ENCODE measurements at regions not wholly inside any gene's neighbourhood (a gene's known extent, or its start where the extent isn't known, plus 50 kb on each side); places are given as distances from the start of the nearest gene placed in this dataset.
"Not testable (repeated sequence)": the region's sequence is repeated elsewhere in the genome, so short reads cannot be mapped to it uniquely, and the experiment has no call there.

- DNase-seq (ENCODE audit: low read depth in 3 of 3, low spot score in 1 of 3) = no peak
Measured at GRCh38 chr2:239729681-239730566, 295.2 kb downstream of the NDUFA10 start.

GRCh38 chr2:239729151-239729550, 296.0 kb downstream of the NDUFA10 start:
- no peak for DNase-seq (ENCODE audit: low read depth in 3 of 3, low spot score in 1 of 3)

GRCh38 chr2:239728751-239729150, 296.4 kb downstream of the NDUFA10 start:
- DNase-seq (ENCODE audit: low read depth in 3 of 3, low spot score in 1 of 3) = no peak

GRCh38 chr2:239727776-239728600, 297.2 kb downstream of the NDUFA10 start:
- no peak for DNase-seq (ENCODE audit: low read depth in 3 of 3, low spot score in 1 of 3)

- DNase-seq (ENCODE audit: low read depth in 3 of 3, low spot score in 1 of 3) = no peak
Measured at GRCh38 chr2:239727182-239727775, 297.9 kb downstream of the NDUFA10 start.

GRCh38 chr2:239726631-239727181, 298.4 kb downstream of the NDUFA10 start:
- no peak for DNase-seq (ENCODE audit: low read depth in 3 of 3, low spot score in 1 of 3)

DNA sequence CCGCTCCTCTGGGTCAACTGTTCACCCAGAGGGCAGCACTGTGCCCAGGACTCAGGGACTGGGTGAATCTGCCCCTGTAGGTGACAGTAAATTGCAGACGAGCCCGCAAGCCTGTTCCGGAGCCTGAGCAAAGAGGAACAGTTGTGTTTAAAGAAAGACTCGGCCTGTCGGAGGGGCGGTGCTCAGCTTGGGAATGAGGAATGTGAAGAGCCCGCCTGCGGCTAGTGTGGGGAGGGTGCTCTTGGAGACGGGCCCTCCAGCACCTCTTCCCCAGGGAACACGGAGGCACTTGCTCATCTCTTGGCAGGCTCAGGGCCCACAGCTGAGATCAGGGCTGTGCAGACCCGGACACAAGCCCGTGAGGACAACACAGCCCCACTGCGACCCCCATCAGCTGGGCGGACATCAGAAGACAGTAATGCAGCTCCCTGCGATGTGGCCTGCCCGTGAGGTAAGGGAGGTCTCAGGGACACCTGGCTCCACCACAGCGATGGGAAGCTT, 299.0 kb downstream of the NDUFA10 start:
- DNase-seq (ENCODE audit: low read depth in 3 of 3, low spot score in 1 of 3) = no peak

- DNase-seq (ENCODE audit: low read depth in 3 of 3, low spot score in 1 of 3) = no peak
Measured at GRCh38 chr2:239725551-239725890, 299.6 kb downstream of the NDUFA10 start.

GRCh38 chr2:239724851-239725550, 300.1 kb downstream of the NDUFA10 start:
- no peak for DNase-seq (ENCODE audit: low read depth in 3 of 3, low spot score in 1 of 3)

DNA sequence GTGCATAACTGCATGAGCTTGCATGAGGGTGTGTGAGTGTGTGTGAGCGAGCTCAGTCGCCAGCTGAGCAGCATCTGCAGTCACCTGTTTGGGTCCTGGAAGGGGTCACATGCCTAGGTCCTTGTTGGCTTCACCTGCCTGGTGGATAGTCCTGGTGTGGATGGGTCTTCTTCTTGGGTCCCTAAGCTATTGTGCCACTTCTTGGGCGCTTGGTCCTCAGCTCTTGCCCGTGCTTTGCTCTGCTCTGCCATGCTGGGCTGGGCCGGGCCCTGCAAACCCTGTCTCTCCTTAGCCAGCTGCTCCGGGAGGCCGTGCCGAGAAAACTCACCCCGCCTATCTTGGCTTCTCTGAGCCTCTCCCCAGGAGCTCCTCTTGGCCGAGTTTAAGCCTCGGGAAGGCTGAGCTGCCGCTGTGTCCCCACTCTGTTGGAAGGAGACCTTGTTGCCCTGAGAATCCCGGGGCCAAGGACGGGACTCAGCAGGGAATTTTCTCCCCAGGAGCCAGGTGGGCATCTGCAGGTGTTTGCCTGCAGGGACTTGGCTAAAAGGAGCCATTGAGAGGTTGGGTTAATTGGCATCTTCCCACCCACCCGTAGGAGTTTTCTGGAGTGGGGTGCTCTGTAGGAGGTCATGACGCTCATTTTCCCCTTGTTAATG, 300.8 kb downstream of the NDUFA10 start:
- no peak for DNase-seq (ENCODE audit: low read depth in 3 of 3, low spot score in 1 of 3)

- no peak for DNase-seq (ENCODE audit: low read depth in 3 of 3, low spot score in 1 of 3)
Measured at GRCh38 chr2:239723486-239724193, 301.5 kb downstream of the NDUFA10 start.

- no peak for DNase-seq (ENCODE audit: low read depth in 3 of 3, low spot score in 1 of 3)
Measured at GRCh38 chr2:239722760-239723470, 302.2 kb downstream of the NDUFA10 start.

DNA sequence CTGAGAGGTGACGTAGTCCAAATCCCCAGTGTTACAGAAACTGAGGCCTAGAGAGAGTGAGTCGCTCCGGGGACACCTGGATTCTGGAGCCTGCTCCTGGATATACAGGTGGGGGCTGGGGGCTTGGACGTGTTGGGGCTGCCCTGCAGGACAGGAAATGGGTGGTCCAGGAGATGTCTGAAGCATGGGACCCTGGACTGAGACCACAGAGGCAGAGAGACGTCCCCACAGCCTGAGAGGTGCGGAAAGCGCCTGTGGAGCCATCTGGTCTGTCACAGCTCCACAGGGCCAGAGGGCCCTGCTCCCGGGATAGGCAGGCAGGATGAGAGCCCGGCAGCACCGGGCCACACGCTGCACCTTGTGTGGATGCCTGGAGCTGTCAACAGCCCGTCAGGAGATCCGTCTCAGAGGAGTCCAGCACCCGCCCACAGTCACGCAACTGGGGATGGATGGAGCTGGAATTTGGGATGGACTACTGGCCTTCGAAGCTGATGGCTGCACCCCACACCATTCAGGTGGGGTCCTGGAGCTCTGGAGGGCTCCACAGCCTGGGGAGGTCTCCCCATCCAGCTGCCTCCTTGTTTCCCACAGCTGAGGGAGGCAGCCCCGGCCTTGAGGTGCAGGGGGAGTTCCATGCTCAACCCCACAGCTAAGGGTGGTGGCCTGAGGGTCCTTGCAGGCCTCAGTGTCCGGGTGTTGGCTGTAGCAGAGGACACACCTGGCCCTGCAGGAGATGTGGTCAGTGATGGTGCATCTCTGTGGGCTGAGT, 303.0 kb downstream of the NDUFA10 start:
- DNase-seq (ENCODE audit: low read depth in 3 of 3, low spot score in 1 of 3) = no peak

DNA sequence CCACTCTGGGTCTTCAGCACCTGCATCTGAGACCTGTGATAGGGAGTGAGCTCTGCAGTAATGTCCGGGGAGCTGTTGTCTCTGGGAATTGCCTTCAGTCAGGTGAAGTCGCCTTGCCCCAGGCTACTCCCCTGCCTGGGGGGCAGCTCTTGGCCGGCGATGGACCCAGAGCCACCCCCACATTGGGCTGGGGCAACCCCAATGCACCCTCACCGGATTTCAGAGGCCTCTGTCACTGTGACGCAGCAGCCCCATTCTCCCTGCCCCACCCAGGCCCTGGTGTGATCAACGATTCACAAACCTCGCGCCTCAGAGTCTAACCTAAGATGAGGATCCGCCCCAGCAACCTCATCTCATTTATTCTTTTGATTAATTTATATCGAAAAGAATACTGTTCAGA, 303.6 kb downstream of the NDUFA10 start:
- DNase-seq (ENCODE audit: low read depth in 3 of 3, low spot score in 1 of 3) = no peak

GRCh38 chr2:239720361-239721360, 304.5 kb downstream of the NDUFA10 start:
- no peak for DNase-seq (ENCODE audit: low read depth in 3 of 3, low spot score in 1 of 3)

GRCh38 chr2:239719791-239720360, 305.3 kb downstream of the NDUFA10 start:
- no peak for DNase-seq (ENCODE audit: low read depth in 3 of 3, low spot score in 1 of 3)

- not testable (repeated sequence) for DNase-seq (ENCODE audit: low read depth in 3 of 3, low spot score in 1 of 3)
Measured at GRCh38 chr2:239718991-239719390, 306.2 kb downstream of the NDUFA10 start.
